NCI-H187 treated with DMSO at 0.1 percent for 48 hours (cell line): ENCODE measurements at regions not wholly inside any gene's neighbourhood (a gene's known extent, or its start where the extent isn't known, plus 50 kb on each side); places are given as distances from the start of the nearest gene placed in this dataset.
"Not testable (repeated sequence)": the region's sequence is repeated elsewhere in the genome, so short reads cannot be mapped to it uniquely, and the experiment has no call there.

ENCODE experiments used
- DNase-seq: peaks from one replicate; lab custom pipeline; 2025; lab: John Stamatoyannopoulos, UW

DNA sequence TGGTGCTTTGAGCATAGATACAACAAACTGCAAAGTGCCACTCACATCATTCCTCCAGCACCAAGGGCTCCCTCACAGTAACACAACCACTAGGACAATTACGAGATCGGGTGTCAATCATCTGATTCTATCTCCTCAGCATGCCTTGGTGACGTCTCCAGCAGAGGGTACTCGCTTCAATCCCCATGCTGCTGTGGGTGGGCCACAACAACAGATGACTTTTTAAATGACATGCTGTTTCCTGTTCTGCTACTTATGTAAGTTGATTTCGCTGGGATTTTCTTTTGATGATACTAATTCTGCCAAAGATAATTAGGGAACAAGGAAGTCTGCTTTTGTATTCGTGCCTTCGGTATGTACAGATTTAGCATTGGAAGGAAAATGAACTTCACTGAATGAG lies 1113.0 kb downstream of the BCL11A start:
- DNase-seq, result no peak

DNA sequence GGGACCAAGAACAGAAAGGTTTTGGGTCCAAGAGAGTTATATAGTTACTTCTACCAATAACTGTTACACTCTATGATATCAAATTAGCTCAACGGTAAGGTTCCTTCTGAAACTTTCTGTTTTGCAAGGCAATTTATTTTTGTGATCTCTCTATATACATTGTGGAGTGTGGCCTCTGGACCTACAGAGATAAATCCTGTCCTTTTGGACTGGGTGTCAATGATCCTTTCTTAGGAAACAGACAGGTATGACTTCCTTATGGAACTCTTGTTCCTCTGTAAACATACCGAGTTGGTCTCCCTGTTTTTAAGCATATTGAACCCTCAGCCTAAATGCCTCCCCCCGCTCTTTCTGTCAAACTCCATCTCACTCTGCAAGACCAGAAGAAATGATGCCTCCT lies 1117.8 kb downstream of the BCL11A start:
- no peak for DNase-seq

DNA sequence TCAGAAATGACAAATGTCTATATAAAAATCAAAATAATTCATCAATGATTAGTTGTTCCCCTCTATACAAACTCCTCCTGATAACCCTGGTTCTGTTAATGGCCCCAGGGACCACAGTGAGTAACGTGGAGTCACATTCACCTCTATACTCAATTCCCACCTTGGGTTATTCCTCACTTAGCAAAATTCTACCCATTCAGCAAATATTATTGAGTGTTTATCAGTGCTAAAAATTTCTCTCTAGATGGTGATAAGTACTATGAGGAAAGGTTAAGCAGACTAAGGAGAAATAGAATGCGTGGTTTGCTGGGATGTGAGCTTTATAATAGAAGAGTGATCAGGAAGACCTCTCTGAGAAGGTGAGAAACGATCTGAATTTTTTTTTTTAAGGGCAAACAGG lies 1124.5 kb downstream of the BCL11A start:
- no peak for DNase-seq

DNA sequence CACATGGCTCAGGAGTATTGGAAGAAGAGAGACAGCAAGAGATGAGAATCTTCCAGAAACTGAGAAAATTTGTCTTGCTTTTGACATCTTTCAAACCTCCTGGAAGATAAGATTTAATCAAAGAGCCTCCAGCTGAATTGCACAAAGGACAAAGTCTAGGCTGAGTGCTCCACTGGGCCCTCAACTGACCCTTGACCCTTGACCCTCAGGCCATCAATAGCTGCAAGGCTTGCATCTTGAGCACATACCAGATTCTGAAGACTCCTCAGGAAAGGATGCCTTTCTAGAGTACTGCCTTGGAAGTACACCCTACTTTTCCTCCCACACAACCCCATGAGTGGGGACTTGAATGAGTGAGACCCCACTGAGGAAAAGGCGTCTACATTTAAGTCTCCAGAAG lies 1125.5 kb downstream of the BCL11A start:
- no peak for DNase-seq

DNA sequence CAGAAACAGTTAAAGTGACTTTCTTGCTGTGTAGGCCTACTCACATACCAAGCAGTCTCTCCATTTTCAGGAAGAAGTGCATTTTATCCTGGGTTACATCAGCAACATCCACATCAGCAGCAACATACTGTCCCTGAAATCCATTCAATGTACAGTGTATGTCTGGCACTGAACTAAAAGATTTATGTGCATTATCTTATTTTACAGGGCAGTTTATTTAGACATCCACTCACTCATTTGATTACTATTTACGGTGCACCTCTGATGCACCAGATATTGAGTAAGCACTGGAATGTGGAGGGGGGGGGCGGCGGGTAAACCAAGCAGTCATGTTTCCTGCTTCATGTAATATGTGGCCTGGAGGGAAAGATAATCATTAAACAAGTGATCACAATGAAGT lies 1128.2 kb downstream of the BCL11A start:
- no peak for DNase-seq

DNA sequence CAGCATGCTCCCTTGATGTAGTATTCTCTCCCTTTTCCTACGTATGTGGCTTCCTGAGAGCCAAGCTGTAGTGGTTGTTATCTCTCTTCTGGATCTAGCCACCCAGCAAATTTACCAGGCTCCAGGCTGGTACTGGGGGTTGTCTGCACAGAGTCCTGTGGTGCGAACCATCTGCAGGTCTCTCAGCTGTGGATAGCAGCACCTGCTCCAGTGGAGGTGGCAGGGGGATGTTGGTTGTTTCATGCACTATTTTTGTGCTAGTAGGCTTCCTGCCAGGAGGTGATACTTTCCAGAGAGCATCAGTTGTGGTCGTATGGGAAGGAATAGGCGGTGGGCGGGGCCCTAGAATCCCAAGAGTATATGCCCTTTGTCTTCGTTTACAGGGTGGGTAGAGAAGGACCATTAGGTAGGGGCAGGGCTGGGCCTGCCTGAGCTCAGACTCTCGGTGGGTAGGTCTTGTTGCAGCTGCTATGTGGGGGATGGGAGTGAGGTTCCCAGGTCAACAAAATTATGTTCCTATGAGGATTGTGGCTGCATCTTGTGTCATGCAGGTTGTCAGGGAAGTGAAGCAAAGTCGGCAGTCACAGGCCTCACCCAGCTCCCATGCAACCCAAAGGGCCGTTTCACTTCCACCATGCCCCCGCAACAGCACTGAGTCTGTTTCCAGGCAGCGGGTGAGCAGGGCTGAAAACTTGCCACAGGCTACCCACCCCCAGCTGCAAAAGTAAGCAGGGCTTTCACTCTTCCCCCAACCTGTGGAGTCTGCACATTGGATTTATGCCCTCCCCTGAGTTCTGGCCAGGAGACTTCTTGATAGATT lies 1139.5 kb downstream of the BCL11A start:
- peak; percentile 89 for DNase-seq

DNA sequence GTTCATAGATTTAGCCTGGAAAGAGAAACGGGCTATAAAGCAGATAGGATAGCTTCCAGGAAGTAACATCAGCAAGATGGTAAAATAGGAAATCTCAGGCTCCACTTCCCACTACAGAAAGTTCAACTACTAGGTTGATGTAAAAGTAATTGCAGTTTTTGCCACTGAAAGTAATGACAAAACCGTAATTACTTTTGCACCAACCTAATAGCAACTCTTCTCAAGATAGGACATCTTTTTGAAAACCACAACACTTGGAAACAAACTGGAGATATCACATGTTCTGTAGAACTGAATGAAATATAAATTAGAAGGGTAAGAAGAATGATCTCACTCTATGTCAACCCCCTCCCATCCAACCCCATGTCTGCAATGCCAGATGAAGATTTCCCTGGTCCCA lies 1154.3 kb downstream of the BCL11A start:
- no peak for DNase-seq

DNA sequence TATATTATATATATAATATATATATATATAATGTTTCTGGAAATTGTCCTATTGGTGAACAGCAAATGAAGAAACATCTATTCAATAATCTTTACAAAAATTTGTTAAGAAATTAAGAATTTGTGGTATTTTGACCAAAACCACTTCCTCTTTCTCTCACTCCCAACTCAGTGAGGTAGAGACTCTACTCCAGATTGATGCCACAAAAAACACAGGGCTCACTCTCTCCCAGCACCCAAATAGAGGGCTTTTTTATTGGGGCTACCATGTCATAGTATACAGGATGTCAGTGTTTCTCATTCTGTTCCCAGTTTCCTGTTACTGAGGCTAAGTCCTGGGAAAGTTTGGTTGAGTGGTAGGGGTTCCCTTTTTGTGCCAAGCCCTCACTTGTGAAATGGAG lies 1155.4 kb downstream of the BCL11A start:
- no peak for DNase-seq

DNA sequence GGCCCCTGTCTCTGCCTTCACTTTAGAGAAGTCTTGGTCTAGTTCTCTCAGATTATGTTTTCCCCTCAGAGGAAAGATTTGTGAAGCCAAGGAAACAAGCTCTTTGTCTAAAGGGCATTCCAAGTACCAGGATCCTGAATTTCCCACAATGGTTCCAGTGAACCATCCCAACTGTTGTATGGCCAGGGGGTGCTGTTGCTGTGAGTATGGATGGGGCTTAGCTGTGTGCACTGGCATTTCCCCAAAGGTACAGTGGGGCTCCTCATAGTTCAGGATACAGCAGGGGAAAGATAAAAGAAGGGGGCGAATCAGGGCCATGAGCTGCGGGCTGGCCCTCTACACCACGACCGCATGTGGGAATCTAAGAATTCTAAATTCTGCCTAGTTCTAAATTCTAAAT lies 1154.0 kb upstream of the FANCL start:
- DNase-seq, result no peak

DNA sequence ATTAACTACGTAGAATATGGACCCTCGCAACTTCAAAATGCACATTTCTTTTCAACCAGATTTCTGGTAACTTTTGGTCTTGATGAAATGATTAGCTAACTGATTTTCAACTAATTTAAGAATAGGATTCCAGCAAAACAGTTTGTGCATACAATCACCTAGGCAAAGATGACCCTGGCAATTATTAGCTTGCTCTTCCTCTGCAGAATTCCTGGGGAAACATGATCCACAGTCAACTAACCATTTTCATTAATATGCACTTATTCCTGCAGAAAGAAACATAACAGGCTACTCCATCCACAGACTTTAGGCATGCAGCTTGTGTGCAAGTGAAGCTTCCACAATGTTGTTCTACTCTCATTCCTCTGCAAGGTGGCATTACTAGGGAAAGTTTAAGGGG lies 1150.8 kb upstream of the FANCL start:
- no peak for DNase-seq

DNA sequence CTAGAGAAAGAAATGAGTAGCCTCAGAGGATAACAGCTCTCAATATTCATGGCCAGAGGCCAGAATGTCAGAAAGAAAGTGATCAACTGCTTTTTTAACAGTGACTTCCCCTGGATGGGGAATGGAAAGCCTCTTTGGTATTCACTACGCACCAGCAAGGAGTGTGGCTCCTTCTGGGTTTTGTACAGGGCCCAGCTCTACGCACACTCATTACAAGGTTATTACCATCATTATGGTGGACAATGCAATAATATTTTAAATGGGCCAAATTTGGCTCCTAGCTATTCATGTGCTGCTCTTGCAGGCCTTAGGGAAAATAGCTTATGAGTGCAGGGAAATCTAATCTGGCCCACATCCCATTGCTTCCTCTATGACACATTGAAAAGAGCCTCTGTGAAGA lies 1149.5 kb upstream of the FANCL start:
- no peak for DNase-seq

DNA sequence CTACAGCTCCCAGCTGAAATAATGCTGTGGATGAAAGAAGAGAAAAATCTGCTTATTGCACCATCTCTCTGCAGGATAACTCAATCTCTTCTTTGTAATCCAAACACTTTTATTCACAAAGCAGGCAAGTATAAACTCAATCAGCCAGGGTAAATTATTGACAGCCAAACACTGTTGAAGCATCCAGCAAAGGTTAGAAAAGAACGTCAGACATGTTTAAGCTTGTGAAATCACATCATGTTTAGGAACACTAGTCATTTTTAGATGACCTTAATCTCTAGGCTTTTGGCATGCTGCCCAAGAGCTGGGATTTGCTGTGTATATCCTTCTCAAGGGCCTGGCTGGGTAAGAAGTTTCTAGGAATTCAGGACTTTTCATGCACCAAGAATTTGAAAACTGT lies 1148.1 kb upstream of the FANCL start:
- DNase-seq, result no peak

DNA sequence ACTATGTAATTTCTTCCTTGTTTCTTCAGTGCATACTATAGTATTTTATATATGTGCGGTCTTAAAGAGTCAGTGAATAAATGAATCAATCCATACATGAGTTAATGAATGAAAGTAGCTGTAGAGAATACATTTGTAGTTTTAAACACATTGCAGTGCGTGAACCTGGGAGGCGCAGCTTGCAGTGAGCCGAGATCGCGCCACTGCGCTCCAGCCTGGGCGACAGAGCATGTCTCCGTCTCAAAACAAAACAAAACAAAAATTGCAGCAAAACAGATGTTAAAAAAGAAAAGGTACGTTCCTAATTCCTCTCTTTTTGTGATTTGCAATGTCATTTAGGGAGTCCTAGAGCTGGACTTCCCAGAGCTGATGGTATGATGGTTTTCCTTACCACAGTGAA lies 1144.8 kb upstream of the FANCL start:
- no peak for DNase-seq

DNA sequence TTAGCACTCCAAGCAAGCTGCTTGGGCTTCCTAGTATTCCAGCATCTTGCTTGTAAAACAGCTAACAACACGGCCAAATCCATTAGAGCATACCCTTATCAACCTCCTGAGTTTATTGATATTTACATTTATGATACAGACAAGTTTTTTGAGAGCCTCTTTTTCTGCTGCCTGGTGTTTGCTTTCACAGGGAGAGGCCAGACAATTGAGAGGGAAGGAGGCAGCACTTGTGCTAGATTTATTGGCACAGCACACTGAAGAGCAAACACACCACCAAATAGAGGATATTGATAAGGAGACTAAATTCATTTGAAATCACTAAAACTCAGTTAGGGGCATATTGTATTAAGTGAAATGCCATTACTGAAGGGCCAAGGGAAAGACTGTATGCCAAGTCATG lies 1142.3 kb upstream of the FANCL start:
- peak; percentile 99 for DNase-seq

DNA sequence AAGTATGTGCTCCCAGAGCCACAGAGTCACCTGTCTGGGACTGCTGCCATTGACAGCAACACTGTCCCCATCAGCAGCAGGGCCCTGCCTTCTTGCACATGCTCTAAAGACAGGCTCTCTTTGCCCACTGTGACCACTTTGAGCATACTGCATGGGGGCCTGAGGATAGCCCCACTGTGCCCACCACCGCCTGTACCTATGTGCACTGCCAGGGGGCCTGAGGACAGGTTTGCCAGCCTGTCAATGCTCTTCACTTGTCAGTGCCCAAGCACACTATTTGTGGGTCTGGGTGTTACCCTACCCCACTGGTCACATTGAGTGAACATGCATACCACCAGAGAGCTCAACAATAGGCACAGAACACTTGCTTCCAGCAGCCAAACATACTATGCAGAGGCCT lies 1137.0 kb upstream of the FANCL start:
- no peak for DNase-seq

DNA sequence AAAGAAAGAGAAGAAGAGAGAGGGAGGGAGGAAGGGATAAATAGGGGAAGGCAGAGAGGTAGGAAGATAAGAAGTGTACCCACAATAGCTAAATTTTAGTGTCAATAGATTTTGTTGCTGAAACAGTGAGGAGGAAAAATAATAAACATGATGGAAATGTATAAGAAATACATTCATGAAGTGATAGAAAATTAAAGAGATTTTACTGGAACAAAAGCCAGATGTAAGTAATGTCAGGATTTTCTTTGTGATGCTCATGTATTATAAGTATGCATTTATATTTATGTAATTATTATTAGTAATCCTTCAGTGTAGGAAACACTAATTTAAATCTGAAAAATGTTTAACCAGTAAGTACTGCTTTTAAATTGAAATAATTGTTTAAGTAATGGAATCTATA lies 1125.2 kb upstream of the FANCL start:
- no peak for DNase-seq

DNA sequence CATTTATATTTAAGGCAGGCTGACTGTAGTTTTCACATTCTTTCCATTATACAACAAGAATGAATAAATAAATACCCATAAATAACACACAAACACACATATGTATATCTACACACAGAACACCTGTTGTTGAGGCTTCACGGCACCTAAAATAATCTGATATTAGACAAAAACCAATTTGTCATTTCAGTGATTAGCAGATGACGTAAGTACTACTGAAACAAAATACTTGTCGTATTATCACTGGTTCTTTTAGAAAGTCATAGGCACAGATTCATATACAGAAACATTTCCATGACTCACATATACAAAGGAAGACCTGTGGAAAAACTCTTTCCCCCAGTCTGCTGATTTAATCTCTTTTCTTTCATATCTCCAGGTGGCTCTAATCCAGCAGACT lies 1113.4 kb upstream of the FANCL start:
- DNase-seq, result no peak

DNA sequence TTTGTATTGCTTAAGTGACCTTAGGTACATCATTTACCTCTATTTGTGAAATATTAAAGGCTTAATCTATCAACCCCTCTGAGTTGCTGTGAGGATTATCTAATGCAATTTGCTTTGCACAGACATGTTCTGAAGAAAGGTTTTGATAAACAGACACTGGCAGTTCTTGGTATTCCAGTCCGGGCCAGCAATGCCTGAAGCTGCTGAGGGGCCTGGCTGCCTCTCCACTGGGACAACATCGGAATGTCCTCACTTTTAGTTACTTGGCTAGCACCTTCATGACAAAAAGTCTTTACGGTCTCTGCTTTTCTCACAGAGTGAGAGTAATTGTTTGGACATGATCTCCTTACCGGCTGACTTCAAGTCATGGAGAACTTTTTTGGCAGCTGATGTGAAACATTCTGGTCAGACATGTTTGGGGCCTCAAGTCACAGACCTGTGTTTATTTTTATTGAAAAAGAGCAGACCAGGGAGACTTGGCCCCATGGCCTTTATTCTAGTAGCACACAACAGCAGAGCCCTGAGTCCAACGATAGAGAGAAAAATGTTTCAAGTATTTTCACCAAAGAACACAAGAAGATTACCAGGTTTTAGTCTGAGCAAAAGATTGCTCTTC lies 1112.3 kb upstream of the FANCL start:
- DNase-seq, result no peak

DNA sequence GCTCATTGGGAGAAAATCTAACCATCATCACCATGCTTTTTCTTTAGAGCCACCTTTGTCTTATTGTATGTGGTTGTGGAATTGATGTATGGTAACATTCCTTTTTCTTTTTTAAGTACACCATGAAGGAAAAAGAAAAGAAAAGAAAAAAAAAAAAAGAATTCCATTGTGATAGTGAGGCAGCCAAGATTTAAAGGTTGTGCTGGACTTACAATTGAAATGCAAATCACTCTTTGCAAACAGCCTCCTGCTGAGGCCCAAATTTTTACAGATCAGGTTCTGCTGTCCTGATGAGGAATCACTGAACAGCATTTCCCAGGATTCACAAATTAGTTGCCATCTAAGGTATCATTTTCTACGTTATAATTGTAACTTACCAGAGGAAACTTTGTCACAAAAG lies 1101.0 kb upstream of the FANCL start:
- no peak for DNase-seq

DNA sequence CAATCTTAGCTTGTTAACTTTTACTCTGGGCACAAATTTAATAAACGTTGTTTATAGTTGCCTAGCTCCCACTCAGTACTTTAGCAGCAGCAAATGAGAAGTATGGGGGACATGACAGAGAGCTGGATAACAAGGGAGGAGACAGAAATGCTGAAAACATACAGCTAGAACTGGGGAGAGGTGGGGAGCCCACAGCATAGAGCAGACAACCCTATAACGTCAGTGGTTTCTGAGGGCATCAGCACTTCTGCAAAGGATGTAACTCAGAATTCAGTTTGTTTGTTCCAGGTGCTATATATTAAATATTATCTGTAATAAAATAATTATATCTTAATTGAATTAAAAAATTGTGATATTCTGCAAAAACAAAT lies 1098.7 kb upstream of the FANCL start:
- DNase-seq, result no peak

DNA sequence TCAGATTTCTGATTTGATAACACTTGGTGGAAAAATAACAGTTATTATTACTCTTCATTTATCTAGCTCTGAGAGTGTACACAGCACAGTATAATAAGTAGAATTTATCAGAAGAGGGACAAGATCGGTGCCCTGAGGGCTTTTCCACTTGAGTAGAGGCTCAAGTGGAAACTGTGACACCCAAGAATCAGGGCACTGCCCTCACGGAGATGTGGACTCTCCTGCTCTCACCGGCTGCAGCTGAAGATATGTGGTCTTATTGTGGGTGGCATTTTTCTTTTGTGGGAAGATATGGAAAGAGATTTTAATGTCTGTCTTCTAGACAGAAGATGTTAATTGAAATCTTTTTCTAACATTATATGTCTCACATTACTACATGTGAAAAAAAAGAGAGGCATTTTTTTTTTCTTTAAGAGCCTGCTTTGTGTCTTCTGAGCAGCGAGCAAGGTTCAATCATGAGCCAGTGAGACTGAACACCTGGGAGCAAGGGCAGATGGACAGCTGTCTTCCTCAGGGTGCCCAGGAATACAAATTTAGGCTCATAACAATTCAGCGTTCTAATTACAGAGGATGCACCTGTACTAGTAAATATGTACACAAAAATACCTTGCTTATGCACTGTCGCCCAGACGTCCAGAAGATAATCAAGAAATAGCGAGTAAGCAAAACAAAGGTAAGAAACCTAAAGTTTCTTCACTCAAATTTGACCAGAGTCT lies 1098.2 kb upstream of the FANCL start:
- no peak for DNase-seq

DNA sequence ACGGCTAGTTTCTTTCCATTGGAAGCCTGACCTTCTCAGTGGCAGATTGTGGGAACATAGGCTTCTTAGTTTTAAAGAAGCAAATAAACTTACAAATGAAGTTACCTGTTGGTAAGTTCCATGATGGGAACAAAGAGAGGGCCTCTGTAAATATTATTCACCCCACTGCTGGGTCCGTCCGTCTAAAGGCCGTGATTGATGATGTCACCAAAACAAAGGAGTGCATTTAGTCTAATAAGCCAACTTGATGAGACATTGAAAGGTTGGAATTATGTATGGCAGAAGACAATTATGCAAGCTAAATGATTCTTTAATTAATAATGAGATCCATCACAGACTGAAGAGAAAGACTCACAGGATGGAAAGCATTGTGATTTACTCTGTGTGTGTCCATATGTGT lies 1091.9 kb upstream of the FANCL start:
- no peak for DNase-seq

DNA sequence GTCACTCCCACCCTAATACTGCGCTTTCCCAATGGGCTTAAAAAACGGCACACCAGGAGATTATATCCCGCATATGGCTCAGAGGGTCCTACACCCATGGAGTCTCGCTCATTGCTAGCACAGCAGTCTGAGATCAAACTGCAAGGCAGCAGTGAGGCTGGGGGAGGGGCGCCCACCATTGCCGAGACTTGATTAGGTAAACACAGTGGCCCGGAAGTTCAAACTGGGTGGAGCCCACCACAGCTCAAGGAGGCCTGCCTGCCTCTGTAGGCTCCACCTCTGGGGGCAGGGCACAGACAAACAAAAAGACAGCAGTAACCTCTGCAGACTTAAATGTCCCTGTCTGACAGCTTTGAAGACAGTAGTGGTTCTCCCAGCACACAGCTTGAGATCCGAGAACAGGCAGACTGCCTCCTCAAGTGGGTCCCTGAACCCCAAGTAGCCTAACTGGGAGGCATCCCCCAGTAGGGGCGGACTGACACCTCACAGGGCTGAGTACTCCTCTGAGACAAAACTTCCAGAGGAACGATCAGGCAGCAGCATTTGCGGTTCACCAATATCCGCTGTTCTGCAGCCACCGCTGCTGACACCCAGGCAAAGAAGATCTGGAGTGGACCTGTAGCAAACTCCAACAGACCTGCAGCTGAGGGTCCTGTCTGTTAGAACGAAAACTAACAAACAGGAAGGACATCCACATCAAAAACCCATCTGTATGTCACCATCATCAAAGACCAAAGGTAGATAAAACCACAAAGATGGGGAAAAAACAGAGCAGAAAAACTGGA lies 1085.6 kb upstream of the FANCL start:
- not testable (repeated sequence) for DNase-seq
